ENCODE measurements at regions not wholly inside any gene's neighbourhood (a gene's known extent, or its start where the extent isn't known, plus 50 kb on each side); places are given as distances from the start of the nearest gene placed in this dataset.

- peak in 9 of 56 donors; percentile 3 to 20 (median 6) for DNase-seq
Observed at GRCh38 chr11:127890030-127890615, 697.2 kb downstream of the ETS1 start.

GRCh38 chr11:127888386-127888785 is 699.0 kb downstream of the ETS1 start:
- no peak for DNase-seq

- no peak for DNase-seq
Observed at GRCh38 chr11:127875131-127875530, 712.2 kb downstream of the ETS1 start.

- no peak for DNase-seq
Observed at GRCh38 chr11:127873478-127873877, 713.9 kb downstream of the ETS1 start.

GRCh38 chr11:127866109-127866508 is 721.2 kb downstream of the ETS1 start:
- DNase-seq: no peak

- DNase-seq: no peak
Observed at GRCh38 chr11:127864861-127865260, 722.5 kb downstream of the ETS1 start.

- no peak for DNase-seq
Observed at GRCh38 chr11:127862406-127862805, 725.0 kb downstream of the ETS1 start.

- no peak for DNase-seq
Observed at GRCh38 chr11:127859941-127860354, 727.4 kb downstream of the ETS1 start.

GRCh38 chr11:127844876-127845275 is 742.5 kb downstream of the ETS1 start:
- DNase-seq: no peak

GRCh38 chr11:127843483-127844396 is 743.6 kb downstream of the ETS1 start:
- DNase-seq: peak in 49 of 56 donors; percentile 0 to 90 (median 32)

GRCh38 chr11:127825183-127825582 is 762.2 kb downstream of the ETS1 start:
- no peak for DNase-seq

GRCh38 chr11:127818625-127819024 is 768.7 kb downstream of the ETS1 start:
- DNase-seq: no peak

GRCh38 chr11:127816962-127817361 is 770.4 kb downstream of the ETS1 start:
- no peak for DNase-seq

GRCh38 chr11:127815331-127815730 is 772.0 kb downstream of the ETS1 start:
- no peak for DNase-seq

- no peak for DNase-seq
Observed at GRCh38 chr11:127806501-127806900, 780.9 kb downstream of the ETS1 start.

GRCh38 chr11:127805771-127806170 is 781.6 kb downstream of the ETS1 start:
- DNase-seq: no peak

GRCh38 chr11:127804747-127805400 is 782.5 kb downstream of the ETS1 start:
- DNase-seq: no peak

GRCh38 chr11:127803755-127804154 is 783.6 kb downstream of the ETS1 start:
- DNase-seq: no peak

- no peak for DNase-seq
Observed at GRCh38 chr11:127800989-127801688, 786.2 kb downstream of the ETS1 start.

- no peak for DNase-seq
Observed at GRCh38 chr11:127795326-127795725, 792.0 kb downstream of the ETS1 start.

GRCh38 chr11:127791844-127792243 is 791.3 kb upstream of the KIRREL3 start:
- DNase-seq: no peak

GRCh38 chr11:127790592-127790991 is 790.0 kb upstream of the KIRREL3 start:
- DNase-seq: no peak

Measured in nucleus accumbens (tissue), 56 donors.